Omental fat pad (tissue), 3 donors: ENCODE measurements at regions not wholly inside any gene's neighbourhood (a gene's known extent, or its start where the extent isn't known, plus 50 kb on each side); places are given as distances from the start of the nearest gene placed in this dataset.

Experiments
- ATAC-seq: fragments of 150-250 bp; one replicate; pipeline ENCODE4 v1.9.1; 2016; ENCODE audit warnings: mild to moderate bottlenecking, moderate library complexity; ENCODE audit not compliant: low FRiP score
- DNase-seq: peaks from one replicate; pipeline ENCODE4 v3.0.0-alpha.2; 2019; ENCODE audit warnings: low spot score
- CTCF ChIP-seq, 3 donors: fragments of 450-650 bp; IDR thresholded peaks; one replicate each; pipeline ENCODE4 v1.5.1; 2016 to 2017; ENCODE audit warnings: antibody characterized with exemption in 3 of 3, mild to moderate bottlenecking in 3 of 3, moderate library complexity in 2 of 3

GRCh38 chr3:106687905-106688304 lies 689.3 kb upstream of the CCDC54 start:
- no peak for DNase-seq
- no peak for ATAC-seq
- no peak for TF ChIP-seq CTCF (IDR thresholded peaks at IDR 0.05)

GRCh38 chr3:106688464-106688863 lies 688.8 kb upstream of the CCDC54 start:
- no peak for TF ChIP-seq CTCF (IDR thresholded peaks at IDR 0.05)
- ATAC-seq (peak; percentile 64), DNase-seq (no peak)

GRCh38 chr3:106691476-106691875 lies 685.8 kb upstream of the CCDC54 start:
- DNase-seq (no peak), ATAC-seq (no peak)
- TF ChIP-seq CTCF (IDR thresholded peaks at IDR 0.05): no peak

GRCh38 chr3:106692624-106693023 lies 684.6 kb upstream of the CCDC54 start:
- TF ChIP-seq CTCF (IDR thresholded peaks at IDR 0.05): no peak
- no peak for ATAC-seq
- DNase-seq: no peak

- ATAC-seq: no peak
- no peak for TF ChIP-seq CTCF (IDR thresholded peaks at IDR 0.05)
- DNase-seq: no peak
Observed at GRCh38 chr3:106699122-106699521, 678.1 kb upstream of the CCDC54 start.

GRCh38 chr3:106700981-106701380 lies 676.3 kb upstream of the CCDC54 start:
- no peak for ATAC-seq
- DNase-seq: no peak
- no peak for TF ChIP-seq CTCF (IDR thresholded peaks at IDR 0.05)

GRCh38 chr3:106703524-106703923 lies 673.7 kb upstream of the CCDC54 start:
- TF ChIP-seq CTCF (IDR thresholded peaks at IDR 0.05): no peak
- no peak for DNase-seq
- no peak for ATAC-seq
